Astrocyte (in vitro differentiated cells and primary cell): ENCODE measurements at regions not wholly inside any gene's neighbourhood (a gene's known extent, or its start where the extent isn't known, plus 50 kb on each side); places are given as distances from the start of the nearest gene placed in this dataset.

Source experiments
- DNase-seq: peaks from one replicate; pipeline ENCODE4 v3.0.0-alpha.2; 2010; ENCODE audit warnings: low read depth
- FAIRE-seq: peaks from 2 replicates; lab custom pipeline; 2011; peaks lifted over from hg19 to GRCh38; lab: Jason Lieb, UNC
- H2AFZ ChIP-seq: 2 replicates; pipeline ENCODE4 v1.6.0; 2012; ENCODE audit warnings: low read depth, low read length, inconsistent platforms
- H3K27ac ChIP-seq: 2 replicates; pipeline ENCODE4 v1.5.1; 2011; ENCODE audit warnings: low read depth, low read length, inconsistent platforms
- H3K27me3 ChIP-seq: 2 replicates; pipeline ENCODE4 v1.6.0; 2011; ENCODE audit warnings: low read length, inconsistent platforms; ENCODE audit not compliant: insufficient read depth
- H3K36me3 ChIP-seq: 2 replicates; pipeline ENCODE4 v1.5.1; 2011; ENCODE audit warnings: low read length, inconsistent platforms; ENCODE audit not compliant: insufficient read depth
- H3K4me1 ChIP-seq: 2 replicates; pipeline ENCODE4 v1.5.1; 2011; ENCODE audit warnings: low read length, inconsistent platforms; ENCODE audit not compliant: insufficient read depth
- H3K4me2 ChIP-seq: 2 replicates; pipeline ENCODE4 v1.6.0; 2012; ENCODE audit warnings: low read length, inconsistent platforms
- H3K4me3 ChIP-seq: 2 replicates; pipeline ENCODE4 v1.5.1; 2011; ENCODE audit warnings: low read depth, mild to moderate bottlenecking, low read length, inconsistent platforms; ENCODE audit not compliant: insufficient read depth
- H3K79me2 ChIP-seq: 2 replicates; pipeline ENCODE4 v1.6.0; 2012; ENCODE audit warnings: mild to moderate bottlenecking, low read length, inconsistent platforms; ENCODE audit not compliant: insufficient read depth
- H3K9ac ChIP-seq: 2 replicates; pipeline ENCODE4 v1.6.0; 2012; ENCODE audit warnings: mild to moderate bottlenecking, low read length, inconsistent platforms
- H3K9me3 ChIP-seq: 2 replicates; pipeline ENCODE4 v1.5.1; 2012; ENCODE audit warnings: low read depth, mild to moderate bottlenecking, low read length, inconsistent platforms; ENCODE audit not compliant: insufficient read depth
- H4K20me1 ChIP-seq: 2 replicates; pipeline ENCODE4 v1.6.0; 2012; ENCODE audit warnings: low read length, inconsistent platforms; ENCODE audit not compliant: insufficient read depth
- H3K27ac Mint-ChIP-seq: one replicate; pipeline ENCODE4 v1.8.0; 2021; ENCODE audit warnings: mild to moderate bottlenecking, mixed read lengths; ENCODE audit not compliant: unreplicated experiment
- H3K27me3 Mint-ChIP-seq: one replicate; pipeline ENCODE4 v1.8.0; 2021; ENCODE audit warnings: low read depth, mixed read lengths; ENCODE audit not compliant: unreplicated experiment
- H3K36me3 Mint-ChIP-seq: one replicate; pipeline ENCODE4 v1.8.0; 2021; ENCODE audit warnings: low read depth, mixed read lengths; ENCODE audit not compliant: unreplicated experiment
- H3K4me1 Mint-ChIP-seq: one replicate; pipeline ENCODE4 v1.8.0; 2021; ENCODE audit warnings: low read depth, mixed read lengths; ENCODE audit not compliant: unreplicated experiment
- H3K4me3 Mint-ChIP-seq: one replicate; pipeline ENCODE4 v1.8.0; 2021; ENCODE audit warnings: mild to moderate bottlenecking, moderate library complexity, mixed read lengths; ENCODE audit not compliant: unreplicated experiment
- H3K9me3 Mint-ChIP-seq: one replicate; pipeline ENCODE4 v1.8.0; 2021; ENCODE audit warnings: mild to moderate bottlenecking, mixed read lengths; ENCODE audit not compliant: unreplicated experiment
- EZH2 ChIP-seq: IDR thresholded peaks from 2 replicates; pipeline ENCODE4 v1.6.1; 2012; ENCODE audit warnings: mild to moderate bottlenecking, low read length, inconsistent platforms; ENCODE audit not compliant: insufficient read depth
- TF ChIP-seq, protein P1 (sequence below): IDR thresholded peaks from 2 replicates; pipeline ENCODE4 v1.5.1; 2011; ENCODE audit warnings: low read depth, mild to moderate bottlenecking, inconsistent platforms, low read length, moderate library complexity; ENCODE audit not compliant: insufficient read depth

DNA sequence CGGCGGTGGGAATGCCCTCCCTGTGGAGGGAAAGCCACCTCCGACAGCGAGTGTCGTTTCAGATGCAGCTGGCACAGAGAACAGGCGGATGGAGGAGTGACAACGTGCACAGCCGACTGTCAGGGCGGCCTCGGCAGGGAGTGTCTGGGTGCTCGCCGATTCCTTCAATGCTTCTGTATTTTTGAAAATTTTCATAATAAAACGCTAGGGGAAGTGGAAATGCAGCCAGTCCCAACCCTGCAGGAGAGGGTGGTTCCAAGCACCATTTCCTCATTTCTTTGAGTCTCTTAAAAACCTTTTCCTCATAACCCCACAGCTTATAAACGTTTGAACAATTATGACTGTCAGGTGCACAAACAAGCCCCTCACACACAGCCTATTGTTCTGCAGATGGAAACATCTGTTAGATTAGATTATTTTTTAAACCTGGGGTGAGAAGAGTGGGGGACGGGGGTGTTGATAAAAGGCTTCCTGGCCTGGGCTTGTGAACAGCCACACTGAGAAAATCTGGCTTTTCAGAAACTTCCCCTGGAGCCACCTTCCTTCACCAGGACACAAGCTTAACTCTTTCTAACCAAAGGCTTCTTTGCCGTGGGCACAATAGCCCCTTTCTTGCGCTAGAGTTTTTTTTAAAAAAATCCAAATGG is 228.9 kb downstream of the ANKRD60 start:
- no peaks in the 10 kb centered on the region for H3K79me2 ChIP-seq
- H3K36me3 ChIP-seq = no peaks in the 10 kb centered on the region
- H3K4me2 ChIP-seq = peak overlapping the region; percentile 45
- Mint-ChIP-seq H3K27me3 (peaks cover 16% of the 10 kb centered on the region), H3K36me3 (peaks cover 1% of the 10 kb centered on the region), H3K4me1 (peaks cover 14% of the 10 kb centered on the region), H3K4me3 (no peak overlapping the region), H3K27ac (no peak overlapping the region), H3K9me3 (peaks cover 5% of the 10 kb centered on the region)
- no peak overlapping the region for H3K27ac ChIP-seq
- H3K4me3 ChIP-seq = no peak overlapping the region
- H3K9ac ChIP-seq = no peak overlapping the region
- no peaks in the 10 kb centered on the region for H4K20me1 ChIP-seq
- peak overlapping the region; percentile 66 for H2AFZ ChIP-seq
- H3K27me3 ChIP-seq = no peaks in the 10 kb centered on the region
- H3K4me1 ChIP-seq = peaks cover 27% of the 10 kb centered on the region
- TF ChIP-seq, protein P1, sequence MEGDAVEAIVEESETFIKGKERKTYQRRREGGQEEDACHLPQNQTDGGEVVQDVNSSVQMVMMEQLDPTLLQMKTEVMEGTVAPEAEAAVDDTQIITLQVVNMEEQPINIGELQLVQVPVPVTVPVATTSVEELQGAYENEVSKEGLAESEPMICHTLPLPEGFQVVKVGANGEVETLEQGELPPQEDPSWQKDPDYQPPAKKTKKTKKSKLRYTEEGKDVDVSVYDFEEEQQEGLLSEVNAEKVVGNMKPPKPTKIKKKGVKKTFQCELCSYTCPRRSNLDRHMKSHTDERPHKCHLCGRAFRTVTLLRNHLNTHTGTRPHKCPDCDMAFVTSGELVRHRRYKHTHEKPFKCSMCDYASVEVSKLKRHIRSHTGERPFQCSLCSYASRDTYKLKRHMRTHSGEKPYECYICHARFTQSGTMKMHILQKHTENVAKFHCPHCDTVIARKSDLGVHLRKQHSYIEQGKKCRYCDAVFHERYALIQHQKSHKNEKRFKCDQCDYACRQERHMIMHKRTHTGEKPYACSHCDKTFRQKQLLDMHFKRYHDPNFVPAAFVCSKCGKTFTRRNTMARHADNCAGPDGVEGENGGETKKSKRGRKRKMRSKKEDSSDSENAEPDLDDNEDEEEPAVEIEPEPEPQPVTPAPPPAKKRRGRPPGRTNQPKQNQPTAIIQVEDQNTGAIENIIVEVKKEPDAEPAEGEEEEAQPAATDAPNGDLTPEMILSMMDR = no peak
- DNase-seq = no peak
- no peaks in the 10 kb centered on the region for H3K9me3 ChIP-seq
- no peak for FAIRE-seq

DNA sequence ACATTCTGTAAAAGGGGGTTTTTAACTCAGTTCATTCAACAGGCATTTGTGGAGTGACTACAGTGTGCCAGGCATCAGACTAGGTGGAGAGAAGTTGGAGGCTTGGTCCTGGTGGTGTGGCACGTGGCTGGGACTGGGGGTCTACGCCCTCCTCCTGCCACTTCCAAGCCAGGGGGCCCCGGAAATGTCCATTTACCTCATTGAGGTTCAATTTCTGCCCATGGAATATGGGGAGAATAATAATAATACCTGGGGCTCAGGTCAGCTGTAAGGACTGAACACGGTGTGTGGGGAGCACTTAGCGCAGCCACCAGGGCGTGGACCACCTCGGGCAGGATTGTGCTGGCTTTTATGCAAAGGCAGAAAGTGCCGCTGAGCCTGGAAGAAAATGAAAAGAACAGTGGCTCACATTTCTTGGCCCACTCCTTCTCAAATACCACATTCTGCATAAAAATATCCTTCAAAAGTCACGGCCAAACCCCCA is 229.4 kb downstream of the ANKRD60 start:
- H3K4me1 Mint-ChIP-seq = peaks cover 14% of the 10 kb centered on the region
- TF ChIP-seq, protein P1 = no peak
- TF ChIP-seq EZH2 = no peak
- H3K36me3 ChIP-seq = no peaks in the 10 kb centered on the region
- no peak overlapping the region for H3K9ac ChIP-seq
- H3K9me3 ChIP-seq = no peaks in the 10 kb centered on the region
- peaks cover 14% of the 10 kb centered on the region for H3K27me3 Mint-ChIP-seq
- no peaks in the 10 kb centered on the region for H4K20me1 ChIP-seq
- H3K4me3 ChIP-seq = no peak overlapping the region
- peaks cover 5% of the 10 kb centered on the region for H3K9me3 Mint-ChIP-seq
- DNase-seq = no peak
- H3K4me1 ChIP-seq = peaks cover 27% of the 10 kb centered on the region
- H3K4me2 ChIP-seq = peak overlapping the region; percentile 45
- H3K79me2 ChIP-seq = no peaks in the 10 kb centered on the region
- no peak overlapping the region for H3K27ac Mint-ChIP-seq
- no peak overlapping the region for H3K27ac ChIP-seq
- H3K4me3 Mint-ChIP-seq = no peak overlapping the region
- H3K27me3 ChIP-seq = no peaks in the 10 kb centered on the region
- no peak for FAIRE-seq
- peaks cover 1% of the 10 kb centered on the region for H3K36me3 Mint-ChIP-seq
- H2AFZ ChIP-seq = peak overlapping the region; percentile 66

DNA sequence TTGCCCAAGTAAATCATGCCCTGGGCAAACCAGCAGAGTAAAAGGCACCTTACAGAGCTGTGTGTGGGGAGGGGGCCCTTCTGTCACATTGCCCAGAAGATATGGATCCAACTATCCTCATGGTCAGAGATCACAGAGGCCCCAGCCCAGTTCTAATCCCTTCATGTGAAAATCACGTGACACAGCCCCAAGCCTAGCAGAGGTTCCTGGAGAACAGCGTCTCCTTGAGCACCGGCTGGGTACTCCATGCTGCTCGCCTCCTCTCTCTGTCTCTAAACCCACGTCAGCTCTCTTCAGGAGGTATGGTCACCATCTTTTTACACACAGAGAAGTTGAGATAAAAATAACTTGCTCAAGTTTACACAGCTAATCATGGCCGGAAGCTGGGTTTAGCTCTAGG is 230.2 kb downstream of the ANKRD60 start:
- Histone ChIP-seq H2AFZ (no peak overlapping the region), H3K27me3 (no peaks in the 10 kb centered on the region), H3K79me2 (no peaks in the 10 kb centered on the region), H3K36me3 (no peaks in the 10 kb centered on the region), H3K9me3 (no peaks in the 10 kb centered on the region), H4K20me1 (no peaks in the 10 kb centered on the region), H3K4me3 (no peak overlapping the region), H3K9ac (no peak overlapping the region), H3K4me2 (no peak overlapping the region), H3K4me1 (peaks cover 27% of the 10 kb centered on the region), H3K27ac (no peak overlapping the region)
- no peak overlapping the region for H3K4me3 Mint-ChIP-seq
- H3K4me1 Mint-ChIP-seq = peaks cover 19% of the 10 kb centered on the region
- FAIRE-seq (no peak), DNase-seq (no peak)
- H3K36me3 Mint-ChIP-seq = no peaks in the 10 kb centered on the region
- H3K27ac Mint-ChIP-seq = no peak overlapping the region
- peaks cover 5% of the 10 kb centered on the region for H3K9me3 Mint-ChIP-seq
- TF ChIP-seq EZH2 = no peak
- TF ChIP-seq, protein P1 = no peak
- H3K27me3 Mint-ChIP-seq = peaks cover 20% of the 10 kb centered on the region
